Heart right ventricle (tissue), 16 donors: ENCODE measurements at regions not wholly inside any gene's neighbourhood (a gene's known extent, or its start where the extent isn't known, plus 50 kb on each side); places are given as distances from the start of the nearest gene placed in this dataset.

ENCODE experiments used
- ATAC-seq, 8 donors: fragments of 200-7000 bp; cut with Tn5 transposase; one replicate each; pipeline ENCODE4 v1.9.1; 2020; ENCODE audit warnings: mild to moderate bottlenecking in 8 of 8, moderate library complexity in 8 of 8, moderate number of reproducible peaks in 1 of 8
- DNase-seq, 2 donors: peaks; one replicate each; pipeline ENCODE4 v3.0.0-alpha.2; 2020
- H3K27ac ChIP-seq, 10 donors: fragments of 200-600 bp; sonication (generic) in 2 of 10; one replicate each; pipeline versions ENCODE4 v1.5.0 to v1.8.0; 2020 to 2022; ENCODE audit warnings: mild to moderate bottlenecking in 3 of 10
- H3K27me3 ChIP-seq, 7 donors: fragments of 200-600 bp; one replicate each; pipeline ENCODE4 v1.8.0; 2021 to 2022; ENCODE audit warnings: mild to moderate bottlenecking in 2 of 7
- H3K36me3 ChIP-seq, 9 donors: fragments of 200-600 bp; sonication (generic) in 1 of 9; one replicate each; pipeline versions ENCODE4 v1.5.0 to v1.8.0; 2020 to 2022; ENCODE audit warnings: mild to moderate bottlenecking in 2 of 9
- H3K4me1 ChIP-seq, 9 donors: fragments of 200-600 bp; sonication (generic) in 1 of 9; one replicate each; pipeline versions ENCODE4 v1.5.0 to v1.8.0; 2020 to 2022; ENCODE audit warnings: mild to moderate bottlenecking in 4 of 9
- H3K4me3 ChIP-seq, 10 donors: fragments of 200-600 bp; sonication (generic) in 2 of 10; one replicate each; pipeline versions ENCODE4 v1.5.0 to v1.8.0; 2020 to 2022; ENCODE audit warnings: mild to moderate bottlenecking in 7 of 10, moderate library complexity in 2 of 10
- H3K9me3 ChIP-seq, 11 donors: fragments of 200-600 bp in 10 of 11; sonication (generic) in 2 of 11; one replicate each; pipeline versions ENCODE4 v1.5.0 to v1.8.0; 2013 to 2022; ENCODE audit warnings: mild to moderate bottlenecking in 2 of 11, control low read depth in 1 of 11, moderate library complexity in 1 of 11
- CTCF ChIP-seq, 9 donors: fragments of 200-600 bp; sonication (generic) in 2 of 9; IDR thresholded peaks; one replicate each; pipeline versions ENCODE4 v1.5.0 to v1.8.0; 2021 to 2022; ENCODE audit warnings: antibody characterized with exemption in 9 of 9, mild to moderate bottlenecking in 5 of 9, moderate library complexity in 1 of 9
- WGBS, 2 donors: extraction: QIAGEN DNeasy Blood & Tissue Kit; methylation state at CpG; one replicate each; pipeline ENCODE4 v1.1.7; 2013; ENCODE audit warnings: inconsistent platforms in 1 of 2; 5-methylcytosine and 5-hydroxymethylcytosine counted together
- intact Hi-C, 10 donors: fragments of 100-400 bp; cut with DNase I; formaldehyde crosslinking; loops; one replicate each; pipeline versions ENCODE4 v1.11.1 to v1.14.2; 2022
- donor health status: Arrhythmogenic right ventricular cardiomyopathy.
- donor health status: ischemic (EF 13 %, LVEDD 7.1; RV severe dilation, severe dysfunction).
- donor health status: healthy with polysubstance abuse.
- donor health status: DM: no; HTN: yes; CAD: no.
- donor health status: DM: no; HTN: no; CAD: no.
- donor health status: ischemic (EF 25% LVEDD 6.9; RV normal size, moderate dysfunction).
- donor health status: ischemic (EF 25% LVEDD 5.7; RV mildly dilated, moderate dysfunction).
- donor health status: healthy.
- donor health status: DM: yes; HTN: yes; CAD: no.
- donor health status: Ischemic cardiomyopathy.
- donor health status: ischemic (EF 35%, LVEDD 5.7; RV mildly dilated, moderate dysfunction).
- donor health status: nonischemic (EF 11% LVEDD 7.7; RV severe dilation, severe dysfunction).
- donor health status: DM: yes; HTN: yes; CAD: no.
- donor health status: PGD.
- donor health status: ischemic (EF 29% LVEDD 5.4; RV normal size, mild dysfunction).
- donor health status: nonischemic (EF 23%, LVEDD 6.1; RV moderate dilation, normal function).

GRCh38 chr5:117486879-117487391, 912.3 kb upstream of the SEMA6A start:
- Histone ChIP-seq H3K36me3 (no peaks in the 10 kb centered on the region), H3K9me3 (no peaks in the 10 kb centered on the region), H3K27ac (no peak overlapping the region), H3K4me1 (no peaks in the 10 kb centered on the region), H3K4me3 (no peak overlapping the region), H3K27me3 (no peaks in the 10 kb centered on the region)
- no peak for ATAC-seq
- no peak for TF ChIP-seq CTCF (IDR thresholded peaks at IDR 0.05)
- intact Hi-C loops: no loop called here
- no peak for DNase-seq

- no peaks in the 10 kb centered on the region for H3K9me3 ChIP-seq
- DNase-seq (no peak), ATAC-seq (no peak)
- intact Hi-C loops: no loop called here
- no peak overlapping the region for H3K4me3 ChIP-seq
- no peaks in the 10 kb centered on the region for H3K36me3 ChIP-seq
- no peaks in the 10 kb centered on the region for H3K4me1 ChIP-seq
- H3K27me3 ChIP-seq: no peaks in the 10 kb centered on the region
- H3K27ac ChIP-seq: no peak overlapping the region
- TF ChIP-seq CTCF (IDR thresholded peaks at IDR 0.05): no peak
These were observed 911.6 kb upstream of the SEMA6A start for GRCh38 chr5:117486261-117486660.

DNA sequence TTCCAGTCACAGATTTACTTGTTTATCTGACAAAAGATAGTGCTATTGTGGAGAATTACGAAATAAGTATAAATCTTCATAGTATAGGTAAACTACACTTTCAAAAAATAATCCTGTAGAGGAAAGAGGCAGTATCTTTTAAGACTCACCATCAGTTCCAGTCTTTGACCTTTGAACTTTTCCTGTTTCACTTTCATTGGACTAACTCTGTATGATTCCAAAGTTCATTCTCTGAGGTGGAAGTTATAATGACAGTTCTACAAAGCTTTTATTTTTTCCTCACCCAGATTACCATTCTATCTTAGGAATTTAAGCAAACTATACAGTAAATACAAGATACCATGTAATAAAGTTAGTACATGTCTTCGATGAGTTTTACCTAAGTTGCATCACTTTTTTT, 901.3 kb upstream of the SEMA6A start:
- 89 to 90% methylated on average over 2 of the region's 2 CpGs for WGBS, 2 donors
- Histone ChIP-seq H3K27me3 (peaks cover 0 to 3% (median 0%) of the 10 kb centered on the region in 7 donors), H3K27ac (no peak overlapping the region), H3K9me3 (peaks cover 0 to 7% (median 0%) of the 10 kb centered on the region in 11 donors), H3K4me3 (no peak overlapping the region), H3K36me3 (no peaks in the 10 kb centered on the region), H3K4me1 (no peaks in the 10 kb centered on the region)
- no peak for TF ChIP-seq CTCF (IDR thresholded peaks at IDR 0.05)
- ATAC-seq (no peak), DNase-seq (no peak)
- intact Hi-C loops: no loop called here

GRCh38 chr5:117473165-117473564, 898.5 kb upstream of the SEMA6A start:
- intact Hi-C loops: no loop called here
- WGBS, 2 donors: 62 to 71% methylated on average over 4 of the region's 4 CpGs
- no peak for DNase-seq

More at GRCh38 chr5:117473165-117473564, 898.5 kb upstream of the SEMA6A start:
- Histone ChIP-seq H3K9me3 (no peaks in the 10 kb centered on the region), H3K4me1 (no peaks in the 10 kb centered on the region), H3K4me3 (no peak overlapping the region), H3K36me3 (no peaks in the 10 kb centered on the region), H3K27ac (no peak overlapping the region), H3K27me3 (peaks cover 0 to 3% (median 0%) of the 10 kb centered on the region in 7 donors)
- ATAC-seq: no peak
- TF ChIP-seq CTCF (IDR thresholded peaks at IDR 0.05): no peak
